GM19463 (cell line): ENCODE measurements at regions not wholly inside any gene's neighbourhood (a gene's known extent, or its start where the extent isn't known, plus 50 kb on each side); places are given as distances from the start of the nearest gene placed in this dataset.
"Not testable (repeated sequence)": the region's sequence is repeated elsewhere in the genome, so short reads cannot be mapped to it uniquely, and the experiment has no call there.

ENCODE experiments used
- ATAC-seq: cut with Tn5 transposase; IDR thresholded peaks from one replicate; pipeline ENCODE4 v1.9.1; 2021; ENCODE audit warnings: mild to moderate bottlenecking, moderate library complexity; ENCODE audit not compliant: unreplicated experiment

DNA sequence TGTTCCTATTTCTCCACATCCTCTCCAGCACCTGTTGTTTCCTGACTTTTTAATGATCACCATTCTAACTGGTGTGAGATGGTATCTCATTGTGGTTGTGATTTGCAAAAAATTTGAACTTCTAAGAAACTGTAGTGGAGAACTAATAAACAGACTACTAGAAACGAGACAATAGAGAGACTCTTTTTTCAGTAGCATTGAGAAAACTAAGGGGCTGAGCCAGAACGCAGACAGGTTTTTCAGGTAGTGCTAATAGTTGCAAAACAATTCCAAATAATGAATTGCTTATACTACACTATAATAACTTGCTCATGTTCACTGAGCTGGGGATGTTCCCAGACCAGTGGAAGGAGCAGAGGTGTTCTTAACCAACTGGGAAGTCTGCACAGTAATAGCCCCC is 98.8 kb upstream of the DPH5 start:
- no peak for ATAC-seq

DNA sequence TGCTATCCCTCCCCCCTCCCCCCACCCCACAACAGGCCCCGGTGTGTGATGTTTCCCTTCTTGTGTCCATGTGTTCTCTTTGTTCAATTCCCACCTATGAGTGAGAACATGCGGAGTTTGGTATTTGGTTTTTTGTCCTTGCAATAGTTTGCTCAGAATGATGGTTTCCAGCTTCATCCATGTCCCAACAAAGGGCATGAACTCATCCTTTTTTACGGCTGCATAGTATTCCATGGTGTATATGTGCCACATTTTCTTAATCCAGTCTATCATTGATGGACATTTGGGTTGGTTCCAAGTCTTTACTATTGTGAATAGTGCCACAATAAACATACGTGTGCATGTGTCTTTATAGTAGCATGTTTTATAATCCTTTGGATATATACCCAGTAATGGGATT is 98.3 kb upstream of the DPH5 start:
- ATAC-seq = not testable (repeated sequence)

- ATAC-seq = peak; percentile 98
Measured at GRCh38 chr1:101122452-101123166, 97.0 kb upstream of the DPH5 start.

DNA sequence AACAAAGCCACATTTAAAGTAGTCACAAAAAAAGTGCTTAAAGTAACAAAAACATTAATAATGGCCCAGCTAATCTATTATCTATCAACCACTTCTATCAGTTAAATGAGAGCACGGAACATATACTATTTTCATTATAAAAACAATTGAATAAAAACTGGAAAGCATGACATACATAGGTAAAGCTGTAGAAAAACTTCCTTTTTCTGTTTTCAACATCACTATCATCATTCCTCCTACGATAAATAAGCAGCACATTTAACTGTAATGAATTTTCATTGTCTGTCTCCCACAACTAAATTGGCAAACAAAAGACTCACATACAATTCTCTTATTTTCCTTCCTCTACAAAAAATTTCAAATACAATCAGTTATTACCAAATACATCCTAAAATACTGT is 96.4 kb upstream of the DPH5 start:
- no peak for ATAC-seq

DNA sequence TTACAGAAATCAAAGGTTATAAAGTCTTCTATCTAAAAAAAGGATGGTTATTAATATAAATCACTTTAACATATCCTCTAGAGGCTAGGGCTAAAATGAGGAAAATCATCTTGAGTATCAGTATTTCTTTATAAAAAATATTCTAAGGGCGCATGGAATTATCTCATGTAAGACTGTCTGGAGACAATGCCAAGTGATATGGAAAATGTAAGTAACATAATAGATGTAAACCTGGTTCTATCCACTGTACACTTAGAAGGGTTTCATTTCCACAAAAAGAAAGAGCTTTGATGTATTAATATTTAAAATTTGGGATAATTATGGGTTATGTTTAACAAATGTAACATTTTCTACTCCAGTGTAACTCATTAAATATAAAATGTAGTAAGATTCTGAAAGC is 95.9 kb upstream of the DPH5 start:
- no peak for ATAC-seq

DNA sequence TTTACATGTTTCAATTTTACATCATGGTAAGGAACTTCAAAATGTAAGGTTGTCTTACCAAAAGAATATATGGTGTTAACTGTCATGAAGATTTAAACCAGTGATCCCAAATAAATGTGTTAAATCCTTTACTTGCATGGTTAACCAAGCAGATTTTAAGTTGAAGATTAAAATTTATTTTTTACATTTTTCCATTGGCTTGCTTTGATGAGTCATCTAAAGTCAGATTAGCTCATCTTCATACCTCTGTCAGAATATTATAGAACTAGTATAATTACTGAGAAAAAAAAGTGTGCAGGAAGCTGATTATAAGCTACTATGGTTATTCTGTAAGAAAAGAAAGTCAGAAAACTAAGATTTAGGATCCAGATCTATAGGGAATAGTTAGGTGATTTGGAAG is 95.3 kb upstream of the DPH5 start:
- no peak for ATAC-seq

DNA sequence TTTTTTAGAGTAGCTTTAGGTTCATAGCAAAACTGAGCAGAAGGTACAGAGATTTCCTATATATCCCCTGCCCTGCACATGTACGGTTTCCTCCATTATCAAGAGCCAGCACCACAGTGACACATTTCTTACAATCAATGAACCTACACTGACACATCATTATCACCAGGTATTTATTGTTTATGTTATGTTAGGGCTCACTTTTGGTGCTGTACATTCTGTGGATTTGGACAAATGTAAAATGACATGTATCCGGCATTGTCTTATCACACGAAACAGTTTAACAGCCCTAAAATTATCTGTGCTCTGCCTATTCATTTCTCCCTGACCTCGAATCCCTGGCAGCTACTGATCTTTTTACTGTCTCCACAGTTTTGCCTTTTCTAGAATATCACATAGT is 93.7 kb upstream of the DPH5 start:
- no peak for ATAC-seq

DNA sequence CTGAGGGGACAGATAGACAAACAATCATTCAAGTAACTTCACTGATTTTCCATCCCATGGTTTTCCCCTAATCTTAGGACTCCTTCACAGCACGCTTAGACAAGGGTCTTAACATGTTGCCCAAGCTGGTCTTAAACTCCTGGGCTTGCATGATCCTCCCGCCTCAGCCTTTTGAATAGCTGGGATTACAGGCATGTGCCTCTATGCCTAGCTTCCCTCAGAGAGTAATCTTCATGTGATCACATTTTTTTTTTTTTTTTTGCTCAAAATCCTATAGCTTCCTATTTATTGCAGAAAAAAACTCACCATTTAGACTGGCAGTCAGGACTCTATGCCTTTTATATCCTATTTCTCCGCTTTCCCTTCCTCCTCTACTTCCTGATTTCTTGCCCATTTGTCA is 90.4 kb upstream of the DPH5 start:
- ATAC-seq = no peak

- no peak for ATAC-seq
Measured at GRCh38 chr1:101115112-101115511, 89.5 kb upstream of the DPH5 start.

GRCh38 chr1:101114128-101114527 is 88.5 kb upstream of the DPH5 start:
- ATAC-seq = not testable (repeated sequence)

GRCh38 chr1:101112051-101112780 is 86.6 kb upstream of the DPH5 start:
- ATAC-seq = peak; percentile 94

DNA sequence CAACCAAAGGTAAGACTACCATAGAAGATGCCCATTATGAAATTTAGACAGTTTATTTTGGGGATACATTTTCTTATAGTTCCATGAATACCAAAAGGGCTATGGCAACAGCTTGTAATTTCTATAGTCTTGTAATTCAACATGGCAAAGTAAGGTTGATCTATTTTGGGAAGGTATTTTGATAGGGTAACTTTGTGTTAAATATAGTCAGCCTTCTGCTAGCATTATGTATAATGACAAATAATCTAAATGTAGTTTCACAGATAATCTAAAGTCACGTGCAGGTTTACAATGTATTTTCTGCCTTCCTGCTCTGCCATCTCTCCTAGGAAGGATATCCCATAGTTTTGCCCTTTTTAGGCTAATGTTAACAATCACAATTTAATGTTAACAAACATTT is 85.9 kb upstream of the DPH5 start:
- no peak for ATAC-seq

DNA sequence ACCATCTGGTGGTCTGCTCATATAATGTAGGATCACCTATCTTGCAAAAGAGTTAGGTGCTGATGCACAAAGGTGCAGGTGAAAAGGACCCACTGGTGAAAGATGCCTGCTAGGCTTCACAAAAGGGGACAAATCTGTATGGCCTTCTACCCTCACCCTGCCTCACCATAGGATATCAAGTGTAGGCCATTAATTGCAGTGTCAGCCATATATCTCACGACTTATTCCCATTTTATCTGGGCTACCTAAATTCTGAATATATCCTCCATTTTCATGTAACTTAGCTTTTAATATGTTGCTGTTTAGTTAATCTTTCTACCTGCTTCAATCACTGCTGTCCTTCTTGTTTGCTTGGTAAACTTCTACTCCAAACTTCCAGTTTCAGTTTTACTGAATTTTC is 84.2 kb upstream of the DPH5 start:
- no peak for ATAC-seq

DNA sequence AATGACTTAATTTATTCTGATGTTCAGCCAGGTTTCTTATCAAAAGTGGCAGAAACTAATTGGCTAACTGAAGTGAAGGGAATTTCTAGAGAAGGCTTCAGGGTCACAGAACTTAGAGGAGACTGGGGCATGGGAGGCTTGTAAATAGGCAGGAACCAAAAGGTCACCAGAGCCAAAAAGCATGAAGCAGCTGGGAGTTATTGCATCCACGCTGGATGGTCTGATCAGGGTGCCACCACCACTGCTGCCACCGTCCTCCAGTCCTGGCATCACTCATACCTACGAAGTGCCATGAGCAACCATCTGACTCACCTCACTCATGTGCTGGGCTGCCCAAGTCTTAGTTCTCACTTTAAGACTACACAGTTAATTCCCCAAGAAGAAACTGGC is 82.5 kb upstream of the DPH5 start:
- ATAC-seq = no peak

GRCh38 chr1:101107496-101108110 is 82.0 kb upstream of the DPH5 start:
- ATAC-seq = no peak

- ATAC-seq = no peak
Measured at GRCh38 chr1:101105877-101106276, 80.3 kb upstream of the DPH5 start.

DNA sequence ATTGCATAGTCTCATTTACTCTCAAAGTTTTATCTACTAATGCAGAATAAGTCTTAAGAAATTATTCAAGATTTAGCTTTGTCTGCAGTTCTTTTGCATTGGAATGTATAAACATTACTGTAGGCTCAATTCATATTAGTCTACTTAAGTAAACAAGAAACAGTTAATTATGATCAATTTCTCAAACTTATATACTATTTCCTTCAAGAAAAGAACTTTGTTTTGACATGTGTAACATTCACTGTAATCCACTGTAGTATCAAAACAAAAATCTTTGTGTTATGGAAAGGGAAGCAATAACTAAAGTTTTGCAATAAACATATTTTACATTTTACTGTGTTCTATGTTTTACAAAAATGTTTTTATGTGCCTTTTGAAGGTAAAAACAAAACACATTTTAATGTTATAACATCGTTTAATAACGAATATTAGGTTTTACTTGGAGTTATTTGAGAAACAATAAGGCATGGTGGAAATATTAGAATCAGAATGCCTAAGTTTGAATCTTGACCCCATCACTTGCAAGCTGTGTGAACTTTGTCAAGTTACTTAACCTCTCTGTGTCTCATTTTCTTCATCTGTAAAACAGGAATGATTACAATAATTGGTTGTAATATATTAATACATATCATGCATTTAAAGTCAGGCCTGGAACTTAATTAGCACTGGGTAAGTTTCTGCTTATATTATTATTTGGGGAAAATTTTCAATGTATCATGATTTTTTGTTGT is 77.0 kb upstream of the DPH5 start:
- no peak for ATAC-seq

- ATAC-seq = no peak
Measured at GRCh38 chr1:101101360-101101759, 75.8 kb upstream of the DPH5 start.

- no peak for ATAC-seq
Measured at GRCh38 chr1:101100674-101101073, 75.1 kb upstream of the DPH5 start.

GRCh38 chr1:101098907-101099306 is 73.3 kb upstream of the DPH5 start:
- no peak for ATAC-seq

GRCh38 chr1:101098327-101098726 is 72.7 kb upstream of the DPH5 start:
- no peak for ATAC-seq
